Astrocyte (in vitro differentiated cells and primary cell): ENCODE measurements at regions not wholly inside any gene's neighbourhood (a gene's known extent, or its start where the extent isn't known, plus 50 kb on each side); places are given as distances from the start of the nearest gene placed in this dataset.

Experiments
- DNase-seq: peaks from one replicate; pipeline ENCODE4 v3.0.0-alpha.2; 2010; ENCODE audit warnings: low read depth
- FAIRE-seq: peaks from 2 replicates; lab custom pipeline; 2011; peaks lifted over from hg19 to GRCh38; lab: Jason Lieb, UNC
- H2AFZ ChIP-seq: 2 replicates; pipeline ENCODE4 v1.6.0; 2012; ENCODE audit warnings: low read depth, low read length, inconsistent platforms
- H3K27ac ChIP-seq: 2 replicates; pipeline ENCODE4 v1.5.1; 2011; ENCODE audit warnings: low read depth, low read length, inconsistent platforms
- H3K27me3 ChIP-seq: 2 replicates; pipeline ENCODE4 v1.6.0; 2011; ENCODE audit warnings: low read length, inconsistent platforms; ENCODE audit not compliant: insufficient read depth
- H3K36me3 ChIP-seq: 2 replicates; pipeline ENCODE4 v1.5.1; 2011; ENCODE audit warnings: low read length, inconsistent platforms; ENCODE audit not compliant: insufficient read depth
- H3K4me1 ChIP-seq: 2 replicates; pipeline ENCODE4 v1.5.1; 2011; ENCODE audit warnings: low read length, inconsistent platforms; ENCODE audit not compliant: insufficient read depth
- H3K4me2 ChIP-seq: 2 replicates; pipeline ENCODE4 v1.6.0; 2012; ENCODE audit warnings: low read length, inconsistent platforms
- H3K4me3 ChIP-seq: 2 replicates; pipeline ENCODE4 v1.5.1; 2011; ENCODE audit warnings: low read depth, mild to moderate bottlenecking, low read length, inconsistent platforms; ENCODE audit not compliant: insufficient read depth
- H3K79me2 ChIP-seq: 2 replicates; pipeline ENCODE4 v1.6.0; 2012; ENCODE audit warnings: mild to moderate bottlenecking, low read length, inconsistent platforms; ENCODE audit not compliant: insufficient read depth
- H3K9ac ChIP-seq: 2 replicates; pipeline ENCODE4 v1.6.0; 2012; ENCODE audit warnings: mild to moderate bottlenecking, low read length, inconsistent platforms
- H3K9me3 ChIP-seq: 2 replicates; pipeline ENCODE4 v1.5.1; 2012; ENCODE audit warnings: low read depth, mild to moderate bottlenecking, low read length, inconsistent platforms; ENCODE audit not compliant: insufficient read depth
- H4K20me1 ChIP-seq: 2 replicates; pipeline ENCODE4 v1.6.0; 2012; ENCODE audit warnings: low read length, inconsistent platforms; ENCODE audit not compliant: insufficient read depth
- H3K27ac Mint-ChIP-seq: one replicate; pipeline ENCODE4 v1.8.0; 2021; ENCODE audit warnings: mild to moderate bottlenecking, mixed read lengths; ENCODE audit not compliant: unreplicated experiment
- H3K27me3 Mint-ChIP-seq: one replicate; pipeline ENCODE4 v1.8.0; 2021; ENCODE audit warnings: low read depth, mixed read lengths; ENCODE audit not compliant: unreplicated experiment
- H3K36me3 Mint-ChIP-seq: one replicate; pipeline ENCODE4 v1.8.0; 2021; ENCODE audit warnings: low read depth, mixed read lengths; ENCODE audit not compliant: unreplicated experiment
- H3K4me1 Mint-ChIP-seq: one replicate; pipeline ENCODE4 v1.8.0; 2021; ENCODE audit warnings: low read depth, mixed read lengths; ENCODE audit not compliant: unreplicated experiment
- H3K4me3 Mint-ChIP-seq: one replicate; pipeline ENCODE4 v1.8.0; 2021; ENCODE audit warnings: mild to moderate bottlenecking, moderate library complexity, mixed read lengths; ENCODE audit not compliant: unreplicated experiment
- H3K9me3 Mint-ChIP-seq: one replicate; pipeline ENCODE4 v1.8.0; 2021; ENCODE audit warnings: mild to moderate bottlenecking, mixed read lengths; ENCODE audit not compliant: unreplicated experiment
- EZH2 ChIP-seq: IDR thresholded peaks from 2 replicates; pipeline ENCODE4 v1.6.1; 2012; ENCODE audit warnings: mild to moderate bottlenecking, low read length, inconsistent platforms; ENCODE audit not compliant: insufficient read depth
- TF ChIP-seq, protein P1 (sequence below): IDR thresholded peaks from 2 replicates; pipeline ENCODE4 v1.5.1; 2011; ENCODE audit warnings: low read depth, mild to moderate bottlenecking, inconsistent platforms, low read length, moderate library complexity; ENCODE audit not compliant: insufficient read depth

DNA sequence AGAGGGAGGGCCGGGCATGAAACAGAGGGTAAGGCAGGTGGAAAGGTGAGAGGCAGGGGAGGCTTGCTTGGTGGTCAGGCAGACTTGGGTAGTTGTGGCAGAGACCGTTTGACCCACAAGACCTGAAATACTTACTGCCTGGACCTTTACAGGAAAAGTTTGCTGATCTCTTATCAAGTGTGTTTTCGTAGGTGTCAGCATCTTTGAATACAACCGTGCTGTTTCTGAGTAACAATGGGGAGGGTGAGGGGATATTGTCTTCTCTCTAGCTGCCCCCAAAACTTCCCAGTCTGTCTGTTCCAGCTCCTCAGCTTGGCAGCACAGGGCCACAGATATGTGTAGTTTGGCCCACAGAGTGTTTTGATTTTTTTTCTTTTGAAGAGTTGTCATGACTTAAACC, 212.5 kb upstream of the MPHOSPH6 start:
- Mint-ChIP-seq H3K4me1 (no peaks in the 10 kb centered on the region), H3K27me3 (peaks cover 22% of the 10 kb centered on the region), H3K36me3 (no peaks in the 10 kb centered on the region), H3K4me3 (no peak overlapping the region), H3K9me3 (no peaks in the 10 kb centered on the region), H3K27ac (no peak overlapping the region)
- no peaks in the 10 kb centered on the region for H3K9me3 ChIP-seq
- DNase-seq, result no peak
- H3K9ac ChIP-seq, result no peak overlapping the region
- no peak overlapping the region for H2AFZ ChIP-seq
- FAIRE-seq, result no peak
- H3K27me3 ChIP-seq, result no peaks in the 10 kb centered on the region
- no peak overlapping the region for H3K4me3 ChIP-seq
- TF ChIP-seq, protein P1, sequence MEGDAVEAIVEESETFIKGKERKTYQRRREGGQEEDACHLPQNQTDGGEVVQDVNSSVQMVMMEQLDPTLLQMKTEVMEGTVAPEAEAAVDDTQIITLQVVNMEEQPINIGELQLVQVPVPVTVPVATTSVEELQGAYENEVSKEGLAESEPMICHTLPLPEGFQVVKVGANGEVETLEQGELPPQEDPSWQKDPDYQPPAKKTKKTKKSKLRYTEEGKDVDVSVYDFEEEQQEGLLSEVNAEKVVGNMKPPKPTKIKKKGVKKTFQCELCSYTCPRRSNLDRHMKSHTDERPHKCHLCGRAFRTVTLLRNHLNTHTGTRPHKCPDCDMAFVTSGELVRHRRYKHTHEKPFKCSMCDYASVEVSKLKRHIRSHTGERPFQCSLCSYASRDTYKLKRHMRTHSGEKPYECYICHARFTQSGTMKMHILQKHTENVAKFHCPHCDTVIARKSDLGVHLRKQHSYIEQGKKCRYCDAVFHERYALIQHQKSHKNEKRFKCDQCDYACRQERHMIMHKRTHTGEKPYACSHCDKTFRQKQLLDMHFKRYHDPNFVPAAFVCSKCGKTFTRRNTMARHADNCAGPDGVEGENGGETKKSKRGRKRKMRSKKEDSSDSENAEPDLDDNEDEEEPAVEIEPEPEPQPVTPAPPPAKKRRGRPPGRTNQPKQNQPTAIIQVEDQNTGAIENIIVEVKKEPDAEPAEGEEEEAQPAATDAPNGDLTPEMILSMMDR, result no peak
- no peak for TF ChIP-seq EZH2
- no peaks in the 10 kb centered on the region for H3K36me3 ChIP-seq
- no peaks in the 10 kb centered on the region for H4K20me1 ChIP-seq
- H3K4me2 ChIP-seq, result no peak overlapping the region
- H3K4me1 ChIP-seq, result no peaks in the 10 kb centered on the region
- H3K79me2 ChIP-seq, result no peaks in the 10 kb centered on the region
- no peak overlapping the region for H3K27ac ChIP-seq

DNA sequence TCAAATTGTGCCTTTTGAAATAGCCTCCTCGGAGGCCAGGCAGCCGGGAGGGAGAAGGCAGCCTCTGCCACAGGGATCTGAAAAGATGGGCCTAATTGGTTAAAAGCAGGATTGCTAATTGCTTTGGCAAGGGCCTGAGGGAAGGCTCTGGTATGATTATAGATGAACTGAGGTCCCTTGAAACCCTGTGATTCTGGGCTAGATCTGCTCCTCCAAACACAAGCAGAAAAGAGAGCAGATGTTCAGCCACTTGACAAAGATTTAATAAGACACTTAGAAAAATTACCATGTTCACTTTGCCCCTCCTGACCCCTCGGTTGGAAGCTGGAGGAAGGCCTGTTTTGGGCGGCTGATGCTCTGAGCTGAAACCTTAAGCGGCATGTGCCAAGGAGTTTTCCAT, 209.5 kb upstream of the MPHOSPH6 start:
- H3K4me1 ChIP-seq, result no peaks in the 10 kb centered on the region
- peaks cover 12% of the 10 kb centered on the region for H3K27me3 Mint-ChIP-seq
- no peaks in the 10 kb centered on the region for H3K9me3 Mint-ChIP-seq
- no peaks in the 10 kb centered on the region for H3K27me3 ChIP-seq
- no peak overlapping the region for H2AFZ ChIP-seq
- H3K9ac ChIP-seq, result no peak overlapping the region
- H3K4me2 ChIP-seq, result no peak overlapping the region
- no peak overlapping the region for H3K27ac ChIP-seq
- no peaks in the 10 kb centered on the region for H3K79me2 ChIP-seq
- H4K20me1 ChIP-seq, result no peaks in the 10 kb centered on the region
- no peak overlapping the region for H3K27ac Mint-ChIP-seq
- H3K36me3 Mint-ChIP-seq, result no peaks in the 10 kb centered on the region
- TF ChIP-seq, protein P1, result no peak
- TF ChIP-seq EZH2, result no peak
- DNase-seq (no peak), FAIRE-seq (no peak)
- H3K4me3 ChIP-seq, result no peak overlapping the region
- H3K4me3 Mint-ChIP-seq, result no peak overlapping the region
- H3K4me1 Mint-ChIP-seq, result no peaks in the 10 kb centered on the region
- H3K9me3 ChIP-seq, result no peaks in the 10 kb centered on the region
- H3K36me3 ChIP-seq, result no peaks in the 10 kb centered on the region

DNA sequence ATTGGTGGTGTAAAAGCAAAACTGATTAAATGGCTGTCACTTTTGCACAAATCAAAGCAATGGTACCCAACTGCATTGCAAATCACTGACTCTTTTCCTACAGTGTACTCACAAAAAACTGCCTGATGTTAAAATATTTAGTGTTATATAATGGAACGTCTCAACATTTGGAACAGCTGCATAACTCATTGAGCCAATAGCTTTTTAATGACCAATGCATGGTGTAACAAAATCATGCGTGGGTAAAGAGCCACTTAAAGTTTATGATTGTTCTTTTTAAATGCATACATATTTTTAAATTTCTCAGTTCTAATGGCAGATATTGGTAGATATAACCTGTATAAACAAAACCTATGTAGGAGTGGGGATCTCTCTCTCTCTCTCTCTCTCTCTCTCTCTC, 204.0 kb upstream of the MPHOSPH6 start:
- Histone ChIP-seq H3K4me2 (no peak overlapping the region), H2AFZ (no peak overlapping the region), H4K20me1 (no peaks in the 10 kb centered on the region), H3K36me3 (no peaks in the 10 kb centered on the region), H3K9ac (no peak overlapping the region), H3K4me3 (no peak overlapping the region), H3K9me3 (no peaks in the 10 kb centered on the region), H3K4me1 (no peaks in the 10 kb centered on the region), H3K27ac (no peak overlapping the region), H3K79me2 (no peaks in the 10 kb centered on the region), H3K27me3 (peaks cover 8% of the 10 kb centered on the region)
- FAIRE-seq, result no peak
- no peak overlapping the region for H3K27ac Mint-ChIP-seq
- DNase-seq, result no peak
- H3K4me1 Mint-ChIP-seq, result no peaks in the 10 kb centered on the region
- TF ChIP-seq EZH2, result no peak
- TF ChIP-seq, protein P1, result no peak
- H3K27me3 Mint-ChIP-seq, result peaks cover 27% of the 10 kb centered on the region
- no peaks in the 10 kb centered on the region for H3K36me3 Mint-ChIP-seq
- no peak overlapping the region for H3K4me3 Mint-ChIP-seq
- H3K9me3 Mint-ChIP-seq, result no peaks in the 10 kb centered on the region
